A549 (cell line): ENCODE measurements at regions not wholly inside any gene's neighbourhood (a gene's known extent, or its start where the extent isn't known, plus 50 kb on each side); places are given as distances from the start of the nearest gene placed in this dataset.

Source experiments
- ATAC-seq, 2 experiments: fragments of 200-7000 bp in 1 of 2; fragments of >200 bp in 1 of 2; cut with Nextera tagmentation in 1 of 2; cut with Tn5 transposase in 1 of 2; 3 replicates each; pipeline versions ENCODE4 v1.8.0 to v1.9.1; 2018 to 2020; ENCODE audit warnings: mild to moderate bottlenecking in 1 of 2, moderate library complexity in 1 of 2
- CTCF ChIA-PET: fragments of 300-600 bp; sonication (Branson Sonifier 250); formaldehyde crosslinking; extraction: SDS; loops from one replicate; lab custom pipeline; 2021; ENCODE audit warnings: antibody characterized with exemption, inconsistent platforms; lab: Yijun Ruan, JAX
- POLR2A ChIA-PET: fragments of 350-600 bp; formaldehyde crosslinking; extraction: SDS; loops from one replicate; lab custom pipeline; 2021; ENCODE audit warnings: antibody characterized with exemption, inconsistent platforms; lab: Yijun Ruan, JAX
- DNase-seq, 2 experiments: peaks; one replicate each; pipeline versions ENCODE4 v3.0.0 to v3.0.0-alpha.2; 2011 to 2016; ENCODE audit warnings: low read depth in 1 of 2, low spot score in 1 of 2
- FAIRE-seq: peaks from 2 replicates; lab custom pipeline; 2011; peaks lifted over from hg19 to GRCh38; lab: Jason Lieb, UNC
- H3K27ac ChIP-seq, 2 experiments: fragments of >200 bp; sonication (Bioruptor Twin); formaldehyde crosslinking; 3 replicates each; pipeline ENCODE4 v1.5.1; 2016 to 2017
- H3K4me1 ChIP-seq: fragments of >200 bp; sonication (Bioruptor Twin); formaldehyde crosslinking; 3 replicates; pipeline ENCODE4 v1.6.1; 2016
- H3K4me2 ChIP-seq: fragments of >200 bp; sonication (Bioruptor Twin); formaldehyde crosslinking; 3 replicates; pipeline ENCODE4 v1.6.1; 2016
- H3K4me3 ChIP-seq: fragments of >200 bp; sonication (Bioruptor Twin); formaldehyde crosslinking; 3 replicates; pipeline ENCODE4 v1.5.1; 2016
- H3K9me3 ChIP-seq: fragments of >200 bp; sonication (Bioruptor Twin); formaldehyde crosslinking; 3 replicates; pipeline ENCODE4 v1.6.1; 2016
- ATOH8 ChIP-seq: fragments of 250-450 bp; sonication (Bioruptor Pico); IDR thresholded peaks from 2 replicates; pipeline ENCODE4 v1.5.0; 2020; ENCODE audit warnings: low read depth, mild to moderate bottlenecking, moderate library complexity
- BHLHE40 ChIP-seq: IDR thresholded peaks from 2 replicates; pipeline ENCODE4 v1.6.1; 2012; ENCODE audit warnings: low read depth, low read length, inconsistent platforms
- CHD2 ChIP-seq: fragments of 150-350 bp; IDR thresholded peaks from 2 replicates; pipeline ENCODE4 v1.6.1; 2014; ENCODE audit warnings: low read length; ENCODE audit not compliant: partially characterized antibody
- CTCF ChIP-seq: fragments of >200 bp; sonication (Bioruptor Twin); formaldehyde crosslinking; IDR thresholded peaks from 3 replicates; pipeline ENCODE4 v1.5.1; 2016
- E2F6 ChIP-seq: IDR thresholded peaks from 2 replicates; pipeline ENCODE4 v1.6.1; 2012; ENCODE audit warnings: low read depth, borderline replicate concordance
- EHF ChIP-seq: fragments of 250-450 bp; sonication (Bioruptor Pico); IDR thresholded peaks from 2 replicates; pipeline ENCODE4 v1.5.0; 2020; ENCODE audit warnings: mild to moderate bottlenecking
- EHMT2 ChIP-seq: fragments of 200-600 bp; sonication (generic); IDR thresholded peaks from 2 replicates; pipeline ENCODE4 v1.6.1; 2016; ENCODE audit warnings: antibody characterized with exemption, low read depth, mild to moderate bottlenecking, moderate library complexity
- EP300 ChIP-seq, 2 experiments: fragments of >200 bp; sonication (Bioruptor Twin); formaldehyde crosslinking; IDR thresholded peaks; 2 replicates in 1 of 2; 3 replicates in 1 of 2; pipeline ENCODE4 v1.6.1; 2016 to 2017
- ESRRA ChIP-seq: fragments of 150-350 bp; IDR thresholded peaks from 2 replicates; pipeline ENCODE4 v1.6.1; 2014; ENCODE audit warnings: mild to moderate bottlenecking, low read length, borderline replicate concordance
- FOSB ChIP-seq: fragments of 250-450 bp; sonication (Bioruptor Pico); IDR thresholded peaks from 2 replicates; pipeline ENCODE4 v1.5.0; 2020; ENCODE audit warnings: mild to moderate bottlenecking, moderate library complexity
- FOSL2 ChIP-seq, 2 experiments: fragments of 450-650 bp in 1 of 2; fragments of >200 bp in 1 of 2; sonication (Bioruptor Twin) in 1 of 2; formaldehyde crosslinking; IDR thresholded peaks; 2 replicates each; pipeline versions ENCODE4 v1.5.0 to v1.6.1; 2016 to 2020; ENCODE audit warnings: mild to moderate bottlenecking in 1 of 2, moderate library complexity in 1 of 2
- GATA3 ChIP-seq: IDR thresholded peaks from 2 replicates; pipeline ENCODE4 v1.6.1; 2012; ENCODE audit warnings: borderline replicate concordance
- HDAC2 ChIP-seq: fragments of 200-600 bp; sonication (generic); IDR thresholded peaks from 2 replicates; pipeline ENCODE4 v1.6.1; 2016
- HES2 ChIP-seq: fragments of >200 bp; sonication (Bioruptor Twin); formaldehyde crosslinking; IDR thresholded peaks from 2 replicates; pipeline ENCODE4 v1.6.1; 2016
- HMGXB4 ChIP-seq: fragments of 250-450 bp; sonication (Bioruptor Pico); IDR thresholded peaks from 2 replicates; pipeline ENCODE4 v1.5.0; 2021; ENCODE audit warnings: mild to moderate bottlenecking, moderate library complexity, borderline replicate concordance
- HOXB13 ChIP-seq: fragments of 250-450 bp; sonication (Bioruptor Pico); IDR thresholded peaks from 2 replicates; pipeline ENCODE4 v1.5.0; 2020; ENCODE audit warnings: low read depth, mild to moderate bottlenecking, moderate library complexity
- HOXB5 ChIP-seq: fragments of 250-450 bp; sonication (Bioruptor Pico); IDR thresholded peaks from 2 replicates; pipeline ENCODE4 v1.5.0; 2020; ENCODE audit warnings: mild to moderate bottlenecking, moderate library complexity
- JUNB ChIP-seq: fragments of >200 bp; sonication (Bioruptor Twin); formaldehyde crosslinking; IDR thresholded peaks from 2 replicates; pipeline ENCODE4 v1.6.1; 2016
- MYC ChIP-seq: IDR thresholded peaks from 2 replicates; pipeline ENCODE4 v1.6.1; 2012; ENCODE audit warnings: mild to moderate bottlenecking, inconsistent platforms, low read length, improper control_type of control experiment, borderline replicate concordance
- NFE2L2 ChIP-seq: fragments of 150-350 bp; conservative IDR thresholded peaks from 2 replicates; pipeline ENCODE4 v1.6.1; 2014; ENCODE audit warnings: low read length
- NPAS2 ChIP-seq: fragments of 250-450 bp; sonication (Bioruptor Pico); IDR thresholded peaks from 2 replicates; pipeline ENCODE4 v1.8.0; 2022; ENCODE audit warnings: mild to moderate bottlenecking, moderate library complexity, borderline replicate concordance
- POLR2A ChIP-seq: IDR thresholded peaks from 2 replicates; pipeline ENCODE4 v1.6.1; 2012; ENCODE audit warnings: mild to moderate bottlenecking, low read length
- POLR2AphosphoS2 ChIP-seq: conservative IDR thresholded peaks from 2 replicates; pipeline ENCODE4 v1.6.1; 2012; ENCODE audit warnings: low read length, improper control_type of control experiment, inconsistent platforms
- RAD21 ChIP-seq, 2 experiments: fragments of >200 bp in 1 of 2; sonication (Bioruptor Twin) in 1 of 2; formaldehyde crosslinking in 1 of 2; IDR thresholded peaks in 1 of 2; conservative IDR thresholded peaks in 1 of 2; 2 replicates in 1 of 2; 3 replicates in 1 of 2; pipeline ENCODE4 v1.6.1; 2012 to 2018; ENCODE audit warnings: inconsistent platforms in 1 of 2
- RCOR1 ChIP-seq: fragments of 150-350 bp; IDR thresholded peaks from 2 replicates; pipeline ENCODE4 v1.6.1; 2014; ENCODE audit warnings: antibody characterized with exemption, low read length, low read depth
- RFX5 ChIP-seq: fragments of 450-650 bp; IDR thresholded peaks from 2 replicates; pipeline ENCODE4 v1.7.1; 2014; ENCODE audit warnings: antibody characterized with exemption, mild to moderate bottlenecking, moderate library complexity
- RNF2 ChIP-seq: fragments of 200-600 bp; sonication (generic); IDR thresholded peaks from 2 replicates; pipeline ENCODE4 v1.6.1; 2016; ENCODE audit warnings: low read depth, mild to moderate bottlenecking, antibody characterized with exemption, moderate library complexity, borderline replicate concordance
- SMC3 ChIP-seq: fragments of >200 bp; sonication (Bioruptor Twin); formaldehyde crosslinking; IDR thresholded peaks from 3 replicates; pipeline ENCODE4 v1.6.1; 2018; ENCODE audit warnings: inconsistent platforms
- TFCP2L1 ChIP-seq: fragments of 250-450 bp; sonication (Bioruptor Pico); IDR thresholded peaks from 2 replicates; pipeline ENCODE4 v1.5.0; 2021; ENCODE audit warnings: mild to moderate bottlenecking
- USF2 ChIP-seq: fragments of 450-650 bp; IDR thresholded peaks from 2 replicates; pipeline ENCODE4 v1.6.1; 2014; ENCODE audit warnings: antibody characterized with exemption
- ZNF302 ChIP-seq: fragments of 250-450 bp; sonication (Bioruptor Pico); IDR thresholded peaks from 2 replicates; pipeline ENCODE4 v1.9.0; 2021; ENCODE audit warnings: inconsistent platforms, mild to moderate bottlenecking, moderate library complexity
- WGBS: methylation state at CpG from one replicate; pipeline ENCODE4 v1.1.6; 2017; ENCODE audit errors: missing lambda C conversion rate; 5-methylcytosine and 5-hydroxymethylcytosine counted together

- H3K4me2 ChIP-seq: no peak overlapping the region
- DNase-seq (peak in 1 of 2 experiments; percentile 33), ATAC-seq (no peak), FAIRE-seq (no peak)
- TF ChIP-seq SMC3: no peak
- no peak for TF ChIP-seq FOSB (CRISPR knock-in tag)
- no peak for TF ChIP-seq BHLHE40
- TF ChIP-seq ZNF302: no peak
- no peak for TF ChIP-seq EP300 (IDR thresholded peaks at IDR 0.05)
- no peak for TF ChIP-seq ATOH8 (CRISPR knock-in tag)
- no peak for TF ChIP-seq USF2
- no peak for TF ChIP-seq POLR2AphosphoS2
- TF ChIP-seq HMGXB4: no peak
- no peak for TF ChIP-seq E2F6
- no peak for TF ChIP-seq MYC
- TF ChIP-seq HDAC2: no peak
- TF ChIP-seq TFCP2L1 (CRISPR knock-in tag): no peak
- no peak for TF ChIP-seq GATA3
- no peak for TF ChIP-seq RAD21 (conservative IDR thresholded peaks at IDR 0.05 in 1 of 2, IDR thresholded peaks at IDR 0.05 in 1 of 2)
- no peak for TF ChIP-seq NPAS2 (CRISPR knock-in tag)
- no peak for TF ChIP-seq EHMT2
- TF ChIP-seq HOXB13 (CRISPR knock-in tag): no peak
- no peak for TF ChIP-seq JUNB
- no peak for TF ChIP-seq RNF2
- H3K27ac ChIP-seq: no peak overlapping the region
- H3K4me3 ChIP-seq: no peak overlapping the region
- ChIA-PET CTCF (no interaction called here), POLR2A (no interaction called here)
- no peaks in the 10 kb centered on the region for H3K9me3 ChIP-seq
- 45% methylated on average over 3 of the region's 3 CpGs for WGBS
- H3K4me1 ChIP-seq: peaks cover 13% of the 10 kb centered on the region
Observed at GRCh38 chr7:46319841-46320240, 398.8 kb upstream of the IGFBP3 start.

- POLR2A ChIA-PET: no interaction called here
- DNase-seq: no peak
- 46% methylated on average over 3 of the region's 3 CpGs for WGBS
- Histone ChIP-seq H3K9me3 (0 out of 3 replicates have a peak, but pooled peaks cover 2% of the 10 kb centered on the region), H3K27ac (no peak overlapping the region), H3K4me2 (no peak overlapping the region), H3K4me3 (no peak overlapping the region), H3K4me1 (peaks cover 13% of the 10 kb centered on the region)
- ATAC-seq: no peak
- no peak for FAIRE-seq
- no peak for TF ChIP-seq POLR2A
- TF ChIP-seq ESRRA: no peak
- no peak for TF ChIP-seq RCOR1
- TF ChIP-seq FOSL2 (IDR thresholded peaks at IDR 0.05): no peak
- no peak for TF ChIP-seq FOSL2 (CRISPR knock-in tag; IDR thresholded peaks at IDR 0.05)
- no peak for TF ChIP-seq RAD21 (conservative IDR thresholded peaks at IDR 0.05 in 1 of 2, IDR thresholded peaks at IDR 0.05 in 1 of 2)
- TF ChIP-seq EHF (CRISPR knock-in tag): no peak
- TF ChIP-seq RFX5: no peak
- no peak for TF ChIP-seq HMGXB4
- TF ChIP-seq HDAC2: no peak
- TF ChIP-seq HES2: no peak
- no peak for TF ChIP-seq CHD2
- no peak for TF ChIP-seq RNF2
- no peak for TF ChIP-seq NPAS2 (CRISPR knock-in tag)
- TF ChIP-seq NFE2L2: no peak
- TF ChIP-seq HOXB5 (CRISPR knock-in tag): no peak
- no peak for TF ChIP-seq GATA3
- TF ChIP-seq JUNB: no peak
- no peak for TF ChIP-seq CTCF
- CTCF ChIA-PET: no interaction called here
Observed at GRCh38 chr7:46318276-46318675, 397.2 kb upstream of the IGFBP3 start.
